HepG2 (cell line): ENCODE measurements at regions not wholly inside any gene's neighbourhood (a gene's known extent, or its start where the extent isn't known, plus 50 kb on each side); places are given as distances from the start of the nearest gene placed in this dataset.

ENCODE experiments used
- CCAR2 ChIP-seq: fragments of 200-400 bp; formaldehyde crosslinking; optimal IDR thresholded peaks from 2 replicates; pipeline ENCODE3; 2018; ENCODE audit warnings: low read depth, mild to moderate bottlenecking, low read length, moderate library complexity
- DNMT3B ChIP-seq: conservative IDR thresholded peaks from 2 replicates; pipeline ENCODE4 v1.6.1; 2016; ENCODE audit warnings: missing biosample characterization, control low read depth
- FOXP1 ChIP-seq, 2 experiments: fragments of 450-650 bp in 1 of 2; IDR thresholded peaks; 2 replicates each; pipeline ENCODE4 v1.6.1; 2017 to 2018; ENCODE audit warnings: antibody characterized with exemption in 1 of 2
- HDAC1 ChIP-seq: sonication (generic); formaldehyde crosslinking; IDR thresholded peaks from 2 replicates; pipeline ENCODE4 v1.5.1; 2020; ENCODE audit warnings: mild to moderate bottlenecking, missing genetic modification reagents
- IRF2 ChIP-seq: IDR thresholded peaks from 2 replicates; pipeline ENCODE4 v1.6.1; 2018; ENCODE audit warnings: missing genetic modification reagents, missing compliant biosample characterization
- KLF15 ChIP-seq: sonication (generic); formaldehyde crosslinking; IDR thresholded peaks from 2 replicates; pipeline ENCODE4 v1.8.1; 2023; ENCODE audit warnings: borderline replicate concordance, mild to moderate bottlenecking, inconsistent platforms, missing genetic modification reagents, mixed read lengths
- MEF2D ChIP-seq: sonication (generic); formaldehyde crosslinking; IDR thresholded peaks from 2 replicates; pipeline ENCODE4 v1.5.1; 2020; ENCODE audit warnings: mild to moderate bottlenecking, missing genetic modification reagents
- MXD4 ChIP-seq: IDR thresholded peaks from 2 replicates; pipeline ENCODE4 v1.6.1; 2016; ENCODE audit warnings: mild to moderate bottlenecking, missing biosample characterization, missing genetic modification reagents
- PATZ1 ChIP-seq: sonication (generic); formaldehyde crosslinking; IDR thresholded peaks from 2 replicates; pipeline ENCODE4 v1.4.0; 2020; ENCODE audit warnings: missing genetic modification reagents
- RARG ChIP-seq: sonication (generic); formaldehyde crosslinking; IDR thresholded peaks from 2 replicates; pipeline ENCODE4 v1.4.0; 2020; ENCODE audit warnings: low read depth, mild to moderate bottlenecking, missing genetic modification reagents
- STAG1 ChIP-seq: sonication (generic); formaldehyde crosslinking; IDR thresholded peaks from 2 replicates; pipeline ENCODE4 v1.4.0; 2020; ENCODE audit warnings: missing genetic modification reagents
- ZFP37 ChIP-seq: sonication (generic); formaldehyde crosslinking; IDR thresholded peaks from 2 replicates; pipeline ENCODE4 v1.4.0; 2020; ENCODE audit warnings: missing genetic modification reagents, borderline replicate concordance
- ZFP62 ChIP-seq: sonication (generic); formaldehyde crosslinking; IDR thresholded peaks from 2 replicates; pipeline ENCODE4 v1.4.0; 2020; ENCODE audit warnings: missing genetic modification reagents
- ZNF788 ChIP-seq: sonication (generic); formaldehyde crosslinking; IDR thresholded peaks from 2 replicates; pipeline ENCODE4 v1.5.0; 2020; ENCODE audit warnings: mild to moderate bottlenecking, missing genetic modification reagents, borderline replicate concordance
- ZSCAN25 ChIP-seq: sonication (generic); formaldehyde crosslinking; IDR thresholded peaks from 2 replicates; pipeline ENCODE4 v1.8.0; 2022; ENCODE audit warnings: mild to moderate bottlenecking, missing genetic modification reagents
- TF ChIP-seq, protein P1 (sequence below): sonication (generic); formaldehyde crosslinking; IDR thresholded peaks from 2 replicates; pipeline ENCODE4 v1.5.1; 2020; ENCODE audit warnings: missing genetic modification reagents, mild to moderate bottlenecking, borderline replicate concordance

- peak; percentile 95 for TF ChIP-seq PATZ1 (CRISPR knock-in tag)
- no peak for TF ChIP-seq ZNF788
- no peak for TF ChIP-seq ZFP62 (CRISPR knock-in tag)
- TF ChIP-seq MEF2D (CRISPR knock-in tag): no peak
- no peak; the same call in 1 of the 2 replicates for TF ChIP-seq IRF2 (CRISPR knock-in tag)
- TF ChIP-seq FOXP1 (IDR thresholded peaks at IDR 0.05): no peak
- TF ChIP-seq FOXP1 (CRISPR knock-in tag; IDR thresholded peaks at IDR 0.05): peak; percentile 56; the same call in 1 of the 2 replicates
- peak; percentile 29; the same call in 1 of the 2 replicates for TF ChIP-seq STAG1 (CRISPR knock-in tag)
- TF ChIP-seq, protein P1, sequence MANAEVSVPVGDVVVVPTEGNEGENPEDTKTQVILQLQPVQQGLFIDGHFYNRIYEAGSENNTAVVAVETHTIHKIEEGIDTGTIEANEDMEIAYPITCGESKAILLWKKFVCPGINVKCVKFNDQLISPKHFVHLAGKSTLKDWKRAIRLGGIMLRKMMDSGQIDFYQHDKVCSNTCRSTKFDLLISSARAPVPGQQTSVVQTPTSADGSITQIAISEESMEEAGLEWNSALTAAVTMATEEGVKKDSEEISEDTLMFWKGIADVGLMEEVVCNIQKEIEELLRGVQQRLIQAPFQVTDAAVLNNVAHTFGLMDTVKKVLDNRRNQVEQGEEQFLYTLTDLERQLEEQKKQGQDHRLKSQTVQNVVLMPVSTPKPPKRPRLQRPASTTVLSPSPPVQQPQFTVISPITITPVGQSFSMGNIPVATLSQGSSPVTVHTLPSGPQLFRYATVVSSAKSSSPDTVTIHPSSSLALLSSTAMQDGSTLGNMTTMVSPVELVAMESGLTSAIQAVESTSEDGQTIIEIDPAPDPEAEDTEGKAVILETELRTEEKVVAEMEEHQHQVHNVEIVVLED (CRISPR knock-in tag): no peak
- TF ChIP-seq CCAR2: no peak
- peak; percentile 43; the same call in 1 of the 2 replicates for TF ChIP-seq HDAC1
- TF ChIP-seq KLF15: no peak
- no peak for TF ChIP-seq RARG
- TF ChIP-seq MXD4 (CRISPR knock-in tag): no peak
- TF ChIP-seq ZSCAN25: no peak
- no peak for TF ChIP-seq ZFP37
- no peak for TF ChIP-seq DNMT3B (CRISPR knock-in tag)
These were observed 195.4 kb upstream of the ARL4C start (continued) for GRCh38 chr2:234691968-234692955.
